Vagina (tissue), 2 donors: ENCODE measurements at regions not wholly inside any gene's neighbourhood (a gene's known extent, or its start where the extent isn't known, plus 50 kb on each side); places are given as distances from the start of the nearest gene placed in this dataset.

Experiments
- DNase-seq, 2 donors: peaks; one replicate each; pipeline ENCODE4 v3.0.0-alpha.2; 2017; ENCODE audit errors: extremely low spot score in 2 of 2
- H3K27ac ChIP-seq: fragments of 200-600 bp; sonication (generic); one replicate; pipeline ENCODE4 v1.5.1; 2019
- H3K27me3 ChIP-seq: fragments of 200-600 bp; sonication (generic); one replicate; pipeline ENCODE4 v1.5.1; 2019
- H3K36me3 ChIP-seq, 2 donors: fragments of 200-600 bp; sonication (generic); one replicate each; pipeline ENCODE4 v1.5.1; 2017 to 2019
- H3K4me1 ChIP-seq: fragments of 200-600 bp; sonication (generic); one replicate; pipeline ENCODE4 v1.5.1; 2019
- H3K4me3 ChIP-seq, 2 donors: fragments of 200-600 bp; sonication (generic); 1 replicate in 1 of 2; 2 replicates in 1 of 2; pipeline ENCODE4 v1.5.1; 2016 to 2019
- H3K9me3 ChIP-seq: fragments of 200-600 bp; sonication (generic); one replicate; pipeline ENCODE4 v1.5.1; 2019
- CTCF ChIP-seq, 3 experiments: fragments of 450-650 bp in 2 of 3; fragments of 200-600 bp in 1 of 3; sonication (generic) in 1 of 3; IDR thresholded peaks; one replicate each; pipeline ENCODE4 v1.5.1; 2017 to 2019; ENCODE audit warnings: antibody characterized with exemption in 3 of 3, mild to moderate bottlenecking in 2 of 3, moderate library complexity in 2 of 3
- POLR2A ChIP-seq, 2 donors: fragments of 450-650 bp; IDR thresholded peaks; one replicate each; pipeline ENCODE4 v1.6.1; 2017; ENCODE audit warnings: antibody characterized with exemption in 2 of 2, mild to moderate bottlenecking in 2 of 2, moderate library complexity in 2 of 2
- POLR2AphosphoS5 ChIP-seq, 2 donors: sonication (generic); formaldehyde crosslinking; IDR thresholded peaks; one replicate each; pipeline ENCODE4 v1.9.0; 2017; ENCODE audit warnings: antibody characterized with exemption in 2 of 2, mild to moderate bottlenecking in 2 of 2, low read depth in 1 of 2; ENCODE audit not compliant: insufficient read depth in 1 of 2
- intact Hi-C: fragments of 100-400 bp; cut with DNase I; formaldehyde crosslinking; loops from one replicate; pipeline ENCODE4 v1.15.1; 2023

GRCh38 chr14:53304726-53305381 is 151.7 kb upstream of the DDHD1 start:
- intact Hi-C loops: no loop called here
- H3K27me3 ChIP-seq: no peaks in the 10 kb centered on the region
- H3K4me3 ChIP-seq: no peak overlapping the region
- no peaks in the 10 kb centered on the region for H3K9me3 ChIP-seq
- H3K36me3 ChIP-seq: no peaks in the 10 kb centered on the region
- DNase-seq: no peak
- peak overlapping the region; percentile 74 for H3K27ac ChIP-seq
- TF ChIP-seq CTCF (IDR thresholded peaks at IDR 0.05) (no peak), POLR2AphosphoS5 (IDR thresholded peaks at IDR 0.05; ENCODE audit: insufficient read depth in 1 of 2, low read depth in 1 of 2) (no peak), POLR2A (IDR thresholded peaks at IDR 0.05) (no peak)
- H3K4me1 ChIP-seq: peaks cover 12% of the 10 kb centered on the region

- peak; percentile 45 to 65 (median 56) for TF ChIP-seq CTCF (IDR thresholded peaks at IDR 0.05)
- no peak for TF ChIP-seq POLR2AphosphoS5 (IDR thresholded peaks at IDR 0.05; ENCODE audit: insufficient read depth in 1 of 2, low read depth in 1 of 2)
- no peak for TF ChIP-seq POLR2A (IDR thresholded peaks at IDR 0.05)
- no peak for DNase-seq
- Histone ChIP-seq H3K9me3 (no peaks in the 10 kb centered on the region), H3K27me3 (no peaks in the 10 kb centered on the region), H3K36me3 (no peaks in the 10 kb centered on the region), H3K27ac (no peak overlapping the region), H3K4me3 (no peak overlapping the region), H3K4me1 (no peaks in the 10 kb centered on the region)
- intact Hi-C loops: no loop called here
Measured at GRCh38 chr14:53295985-53296582, 143.0 kb upstream of the DDHD1 start.

GRCh38 chr14:53295372-53295771 is 142.2 kb upstream of the DDHD1 start:
- H3K4me1 ChIP-seq: no peaks in the 10 kb centered on the region
- H3K36me3 ChIP-seq: no peaks in the 10 kb centered on the region
- no peaks in the 10 kb centered on the region for H3K27me3 ChIP-seq
- no peak overlapping the region for H3K27ac ChIP-seq
- no peak overlapping the region for H3K4me3 ChIP-seq
- intact Hi-C loops: no loop called here
- TF ChIP-seq POLR2AphosphoS5 (IDR thresholded peaks at IDR 0.05; ENCODE audit: insufficient read depth in 1 of 2, low read depth in 1 of 2) (no peak), CTCF (IDR thresholded peaks at IDR 0.05) (no peak), POLR2A (IDR thresholded peaks at IDR 0.05) (no peak)
- H3K9me3 ChIP-seq: no peaks in the 10 kb centered on the region
- no peak for DNase-seq

- Histone ChIP-seq H3K27ac (no peak overlapping the region), H3K9me3 (peaks cover 4% of the 10 kb centered on the region), H3K4me1 (no peaks in the 10 kb centered on the region), H3K4me3 (no peak overlapping the region), H3K36me3 (no peaks in the 10 kb centered on the region), H3K27me3 (no peaks in the 10 kb centered on the region)
- DNase-seq: no peak
- TF ChIP-seq POLR2AphosphoS5 (IDR thresholded peaks at IDR 0.05; ENCODE audit: insufficient read depth in 1 of 2, low read depth in 1 of 2) (no peak), POLR2A (IDR thresholded peaks at IDR 0.05) (no peak), CTCF (IDR thresholded peaks at IDR 0.05) (no peak)
- intact Hi-C loops: no loop called here
Measured at GRCh38 chr14:53286301-53286700, 133.2 kb upstream of the DDHD1 start.

- intact Hi-C loops: no loop called here
- DNase-seq: no peak
- H3K27me3 ChIP-seq: no peaks in the 10 kb centered on the region
- TF ChIP-seq CTCF (IDR thresholded peaks at IDR 0.05): no peak
- TF ChIP-seq POLR2AphosphoS5 (IDR thresholded peaks at IDR 0.05; ENCODE audit: insufficient read depth in 1 of 2, low read depth in 1 of 2): peak in 1 of 2 donors; percentile 52
- no peaks in the 10 kb centered on the region for H3K36me3 ChIP-seq
- H3K9me3 ChIP-seq: peaks cover 4% of the 10 kb centered on the region
- H3K4me3 ChIP-seq: no peak overlapping the region
- no peaks in the 10 kb centered on the region for H3K4me1 ChIP-seq
- H3K27ac ChIP-seq: no peak overlapping the region
Measured at GRCh38 chr14:53285821-53286220, 132.7 kb upstream of the DDHD1 start.
